Fibroblast of skin of abdomen (primary cell): ENCODE measurements at regions not wholly inside any gene's neighbourhood (a gene's known extent, or its start where the extent isn't known, plus 50 kb on each side); places are given as distances from the start of the nearest gene placed in this dataset.

Source experiments
- DNase-seq: peaks from one replicate; pipeline ENCODE4 v3.0.0-alpha.2; 2013

DNA sequence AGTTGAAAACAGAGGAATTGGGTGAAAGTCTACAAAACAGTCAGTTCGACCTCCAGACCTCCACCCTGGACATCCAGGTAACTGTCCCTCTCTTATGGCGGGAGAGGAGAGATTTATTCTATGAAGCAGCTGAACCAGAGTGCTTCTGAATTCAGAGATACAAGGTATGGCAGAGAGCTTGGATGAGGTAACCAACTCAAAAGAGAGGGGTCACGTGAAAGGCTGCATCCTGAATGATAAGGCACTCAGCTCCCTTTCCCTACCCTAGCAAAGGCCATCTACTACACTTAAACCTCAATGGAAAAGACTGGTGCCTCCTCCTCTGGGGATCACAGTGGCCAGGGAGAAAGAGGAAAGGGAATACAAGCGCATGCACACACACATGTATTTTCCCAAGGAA is 88.4 kb upstream of the KCNA3 start:
- DNase-seq, result no peak

DNA sequence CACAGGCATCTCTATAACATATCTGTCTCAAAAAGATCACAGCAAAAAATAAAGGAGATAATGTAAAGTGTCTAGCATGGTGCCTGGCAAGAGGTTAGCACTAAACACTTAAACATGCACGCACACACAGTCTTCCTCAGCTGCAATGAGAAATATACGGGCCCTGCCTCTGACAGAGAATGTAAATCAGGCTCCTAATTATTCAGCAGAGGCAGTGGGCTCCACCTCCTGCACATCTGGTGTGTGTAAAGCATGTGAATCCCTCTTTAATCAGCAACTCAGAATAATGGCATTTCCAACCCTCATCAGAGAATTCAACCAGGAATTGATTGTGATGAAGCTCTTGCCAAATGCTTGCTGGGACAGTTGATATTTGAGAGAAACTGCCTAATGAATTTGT is 85.6 kb upstream of the KCNA3 start:
- DNase-seq, result no peak

DNA sequence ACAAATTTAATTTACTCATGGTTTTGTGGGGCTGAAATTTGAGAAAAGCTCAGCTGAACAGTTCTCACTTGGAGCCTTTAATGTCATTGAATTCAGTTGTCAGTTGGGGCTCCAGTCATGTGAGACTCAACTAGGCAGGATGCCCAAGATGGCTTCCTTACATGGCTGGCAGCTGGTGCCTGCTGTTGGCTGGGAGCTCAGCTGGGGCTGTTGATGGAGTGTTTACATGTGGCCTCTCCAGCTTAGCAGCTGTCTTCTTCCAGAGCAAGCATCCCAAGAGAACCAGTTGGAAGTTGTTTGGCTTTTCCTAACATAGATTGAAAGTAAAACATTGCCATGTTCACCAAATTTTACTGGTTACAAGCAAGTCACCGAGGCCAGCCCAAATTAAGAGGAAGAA is 81.8 kb upstream of the KCNA3 start:
- no peak for DNase-seq

DNA sequence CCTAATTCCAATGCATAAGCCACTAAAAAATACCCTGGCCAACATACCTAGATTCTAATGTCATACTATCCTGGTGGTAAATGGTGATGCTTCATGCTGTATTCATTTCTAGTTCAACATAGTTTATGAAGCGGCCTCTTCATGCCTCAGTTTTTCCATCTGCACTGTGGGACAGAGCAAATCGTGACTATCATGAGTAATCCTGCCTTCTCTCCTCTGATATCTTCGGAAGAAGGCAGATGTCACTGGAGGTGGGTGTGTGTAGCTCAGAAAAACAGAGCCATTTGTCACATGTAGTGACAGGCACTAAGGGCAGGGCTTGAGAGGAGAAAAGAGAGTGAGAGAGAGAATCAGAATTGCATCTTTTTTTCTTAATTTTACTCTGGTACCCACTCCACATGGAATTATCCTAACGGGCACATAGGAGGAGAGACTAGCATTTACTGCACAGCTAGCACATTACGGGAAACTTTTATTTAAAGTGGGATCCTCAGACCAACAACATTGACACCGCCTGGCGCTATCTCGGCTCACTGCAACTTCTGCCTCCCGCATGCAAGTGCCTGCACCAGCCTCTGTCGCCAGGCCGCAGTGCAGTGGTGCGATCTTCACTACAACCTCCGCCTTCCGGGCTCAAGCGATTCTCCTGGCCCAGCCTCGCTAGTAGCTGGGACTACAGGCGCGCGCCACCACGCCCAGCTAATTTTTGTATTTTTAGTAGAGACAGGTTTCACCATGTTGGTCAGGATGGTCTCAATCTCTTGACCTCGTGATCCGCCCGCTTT is 78.4 kb upstream of the KCNA3 start:
- DNase-seq, result no peak

DNA sequence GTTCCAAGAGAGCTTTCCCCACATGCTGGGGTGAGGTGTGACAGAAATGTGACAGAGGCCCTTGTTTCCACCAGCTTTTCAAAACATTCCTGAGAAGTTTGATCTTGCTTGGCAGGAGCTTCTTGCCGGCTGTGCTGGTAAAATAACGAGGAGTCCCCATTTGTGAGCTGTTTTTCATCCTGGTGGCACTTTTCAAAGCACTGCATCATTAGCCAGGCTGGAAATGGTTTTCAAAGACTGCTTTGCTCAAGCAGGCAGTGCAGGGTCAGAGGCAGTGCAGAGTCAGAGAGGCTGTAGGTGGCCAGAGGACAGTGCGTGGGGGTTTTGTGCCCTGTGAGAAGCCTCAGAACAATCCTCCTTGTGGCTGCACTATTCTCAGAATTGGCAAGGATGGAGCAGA is 75.8 kb upstream of the KCNA3 start:
- no peak for DNase-seq

DNA sequence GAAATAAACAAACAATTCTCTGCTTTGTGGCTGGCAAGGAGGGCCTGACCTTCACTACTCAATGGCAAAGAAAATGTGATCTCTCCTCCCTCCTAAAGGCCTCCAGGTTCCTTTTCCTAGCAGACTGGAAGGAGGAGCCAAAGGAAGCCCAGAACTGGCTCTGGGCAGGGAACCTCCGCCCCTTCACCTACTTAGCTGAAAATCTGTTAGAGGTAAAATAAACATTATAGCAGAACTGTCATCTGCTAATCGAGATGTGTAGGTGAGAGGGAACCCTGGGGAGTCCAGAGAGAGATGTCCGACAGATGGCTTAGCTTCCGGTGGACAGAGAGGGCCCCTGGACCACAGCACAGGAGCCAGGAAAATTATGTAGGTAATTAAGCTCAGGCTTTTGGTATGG is 75.2 kb upstream of the KCNA3 start:
- DNase-seq, result no peak

DNA sequence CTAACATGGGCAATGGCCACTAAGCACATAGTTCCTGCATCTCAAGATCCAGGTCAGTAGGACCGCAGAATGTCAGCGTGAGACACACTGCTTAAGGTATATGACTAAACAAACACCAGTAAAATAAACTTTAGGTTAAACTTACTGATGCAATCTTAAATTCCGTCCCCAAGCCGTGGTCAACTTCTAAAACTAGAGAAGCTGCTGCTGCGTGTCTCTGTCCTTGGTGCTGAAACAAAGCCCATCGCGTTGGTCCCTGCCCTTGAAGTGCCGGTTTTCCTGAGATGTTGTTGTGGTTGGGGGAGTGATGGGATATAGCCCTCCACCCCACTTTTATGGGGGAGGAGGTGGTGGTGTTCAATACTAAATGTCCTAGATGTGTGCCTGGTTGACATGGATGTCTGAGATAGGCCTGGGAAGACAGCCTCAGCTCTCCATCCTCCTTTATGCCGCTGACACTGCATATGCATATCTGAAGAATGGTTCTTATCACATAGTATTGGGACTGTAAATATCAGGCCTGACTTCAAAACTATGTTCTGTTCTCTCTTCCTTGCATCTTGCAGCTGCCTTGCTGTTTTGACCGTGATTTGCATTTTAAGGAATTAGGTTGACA is 72.0 kb upstream of the KCNA3 start:
- peak; percentile 39 for DNase-seq

DNA sequence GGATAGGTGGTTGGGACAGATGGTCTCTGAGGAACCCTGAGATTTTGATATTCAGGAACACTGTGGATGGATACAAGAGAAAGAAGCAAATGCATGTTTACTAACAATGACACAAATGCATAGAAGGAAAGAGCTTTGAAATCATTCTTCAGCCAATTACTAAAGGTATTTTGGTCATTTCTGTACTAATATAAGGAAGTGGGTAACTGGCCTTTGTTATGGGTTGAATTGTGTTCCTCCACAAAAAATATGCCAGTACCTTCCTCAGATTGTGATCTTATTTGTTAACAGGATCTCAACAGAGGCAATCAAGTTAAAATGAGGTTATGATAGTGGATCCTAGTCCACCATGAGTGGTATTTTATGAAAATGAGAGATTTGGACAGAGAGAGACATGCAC is 68.7 kb upstream of the KCNA3 start:
- DNase-seq, result no peak

DNA sequence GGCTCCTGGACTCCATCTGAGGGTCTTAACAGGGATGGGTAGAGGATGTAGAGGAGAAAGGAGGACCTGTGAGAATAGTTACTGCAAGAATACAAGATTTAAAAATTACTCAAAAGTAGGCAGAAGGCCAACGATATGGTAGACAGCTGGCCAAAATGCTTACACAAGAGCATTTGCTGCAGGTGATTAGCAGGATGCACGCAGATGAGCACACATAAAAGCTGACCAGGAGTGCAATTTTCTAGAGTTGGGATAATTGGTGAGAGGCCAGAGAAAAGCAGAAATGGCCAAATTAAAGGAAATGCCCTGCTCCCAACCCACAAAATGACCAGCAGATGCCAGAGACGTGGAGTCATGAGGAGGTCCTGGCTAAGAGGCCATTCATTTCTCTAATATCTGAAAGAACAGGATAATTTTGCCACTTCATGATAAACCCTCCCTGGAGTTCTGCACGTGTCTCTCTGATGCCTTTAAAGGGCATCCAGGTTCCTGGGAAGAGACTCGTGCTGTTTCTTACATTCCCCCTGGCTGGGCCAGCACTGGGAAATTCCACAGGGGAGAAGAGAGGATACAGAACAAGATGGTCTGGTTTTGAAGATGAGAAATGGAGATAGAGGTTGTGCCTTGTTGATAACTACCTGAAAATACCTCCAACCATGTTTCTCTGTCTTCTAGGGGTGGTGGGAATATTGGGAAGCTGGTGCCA is 62.3 kb upstream of the KCNA3 start:
- no peak for DNase-seq

DNA sequence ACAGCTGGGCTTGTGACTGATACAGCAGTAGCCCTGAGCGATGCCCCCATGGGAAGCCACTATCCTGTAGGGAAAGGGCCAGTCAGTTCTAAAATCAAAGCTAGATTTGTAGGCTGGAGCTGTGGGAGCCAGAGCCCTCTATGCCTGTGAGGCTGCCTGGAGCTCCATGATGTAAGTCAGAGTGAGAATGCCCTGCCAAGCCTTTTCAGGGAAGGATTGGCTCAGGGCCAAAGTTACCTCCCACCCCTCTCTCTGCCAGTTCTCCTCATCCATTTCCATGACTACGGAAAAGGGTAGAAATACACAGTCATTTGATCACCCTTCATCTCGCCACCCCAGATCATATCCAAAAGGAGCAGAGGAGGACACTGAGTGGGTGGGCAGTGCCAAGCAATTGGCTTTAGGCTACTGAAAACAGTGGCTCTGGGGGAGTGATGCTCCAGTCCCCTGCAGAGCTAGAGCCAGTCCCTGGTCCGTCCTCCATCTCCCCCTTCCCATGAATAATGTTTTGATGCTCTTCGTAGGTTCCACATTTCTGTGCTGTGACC is 59.5 kb upstream of the KCNA3 start:
- DNase-seq, result no peak

DNA sequence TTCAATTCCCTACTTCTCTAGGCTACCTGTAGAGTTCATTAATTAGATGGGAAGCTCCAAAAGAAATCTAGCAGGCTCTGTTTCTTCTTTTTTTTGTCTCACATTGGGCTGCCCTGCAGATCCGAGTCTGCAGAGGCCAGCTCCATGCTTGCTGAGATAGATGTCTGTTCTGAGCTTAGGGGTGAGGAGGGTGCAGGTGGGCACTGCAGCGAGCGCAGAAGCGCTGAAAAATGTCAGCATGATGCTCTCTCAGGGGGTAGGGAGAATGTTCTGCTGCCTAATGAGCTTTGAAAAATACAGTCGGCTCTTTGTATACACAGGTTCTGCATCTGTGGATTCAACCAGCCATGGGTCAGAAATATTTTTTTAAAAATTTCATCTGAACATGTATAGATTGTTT is 56.8 kb upstream of the KCNA3 start:
- DNase-seq, result no peak

DNA sequence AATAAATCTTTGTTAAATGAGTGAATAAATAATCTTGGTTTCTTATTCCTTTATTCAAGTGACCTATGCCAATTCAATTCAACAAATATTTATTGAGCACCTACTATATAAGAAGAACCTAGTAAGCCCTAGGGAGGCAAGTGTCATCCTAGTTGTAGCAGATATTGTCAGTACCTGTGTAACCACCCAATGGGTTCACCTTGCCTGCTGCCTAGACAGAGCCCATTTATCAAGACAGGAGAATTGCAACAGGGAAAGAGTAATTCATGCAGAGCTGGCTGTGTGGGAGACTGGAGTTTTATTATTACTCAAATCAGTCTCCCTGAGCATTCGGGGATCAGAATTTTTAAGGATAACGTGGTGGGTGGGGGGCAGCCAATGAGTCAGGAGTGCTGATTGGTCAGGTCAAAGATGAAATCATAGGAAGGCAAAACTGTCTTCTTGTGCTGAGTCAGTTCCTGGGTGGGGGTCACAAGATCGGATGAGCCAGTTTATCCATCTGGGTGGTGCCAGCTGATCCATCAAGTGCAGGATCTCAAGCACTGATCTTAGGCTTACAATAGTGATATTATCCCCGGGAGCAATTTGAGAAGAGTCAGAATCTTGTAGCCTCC is 53.8 kb upstream of the KCNA3 start:
- DNase-seq, result no peak

DNA sequence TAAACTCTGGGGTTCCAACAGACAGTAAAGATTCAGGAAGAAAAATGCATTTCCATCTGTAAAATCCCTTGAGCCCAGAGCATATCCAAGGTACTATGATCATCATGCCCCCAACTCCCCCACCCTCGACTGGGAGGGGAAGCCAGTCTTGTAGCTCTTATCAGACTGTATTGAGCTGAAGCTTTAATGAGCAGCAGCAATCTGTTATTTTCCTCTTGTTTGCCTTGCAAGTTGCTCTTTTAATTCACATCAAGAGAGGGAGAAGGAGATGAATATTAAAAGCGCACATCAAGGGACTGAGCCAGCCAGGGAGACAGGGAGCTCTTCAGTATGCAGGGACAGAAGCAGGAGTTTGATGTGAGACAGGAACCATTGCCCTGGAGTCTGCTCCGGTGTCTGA is 52.5 kb upstream of the KCNA3 start:
- no peak for DNase-seq

DNA sequence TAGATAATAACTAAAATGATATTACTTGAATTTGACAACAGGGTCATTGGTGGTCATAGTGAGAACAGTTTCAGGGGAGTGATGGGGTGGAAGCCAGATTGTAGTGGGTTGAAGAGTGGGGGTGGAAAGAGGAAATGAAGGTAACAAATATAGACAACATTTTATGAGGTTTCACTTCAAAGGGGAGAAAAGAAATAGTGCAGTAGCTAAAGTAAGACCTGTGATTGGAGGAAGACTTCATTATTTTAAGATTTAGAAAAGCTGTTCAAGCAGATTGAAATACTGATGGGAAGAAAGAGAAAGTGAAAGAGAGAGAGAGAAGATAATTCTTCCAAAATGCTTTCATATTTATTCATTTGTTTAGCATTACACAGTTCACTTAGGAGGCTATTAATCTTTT is 52.0 kb upstream of the KCNA3 start:
- no peak for DNase-seq
